ENCODE measurements at regions not wholly inside any gene's neighbourhood (a gene's known extent, or its start where the extent isn't known, plus 50 kb on each side); places are given as distances from the start of the nearest gene placed in this dataset.

- no peak for DNase-seq
These were observed 318.4 kb downstream of the SLC6A15 start for GRCh38 chr12:84594157-84594556.

DNA sequence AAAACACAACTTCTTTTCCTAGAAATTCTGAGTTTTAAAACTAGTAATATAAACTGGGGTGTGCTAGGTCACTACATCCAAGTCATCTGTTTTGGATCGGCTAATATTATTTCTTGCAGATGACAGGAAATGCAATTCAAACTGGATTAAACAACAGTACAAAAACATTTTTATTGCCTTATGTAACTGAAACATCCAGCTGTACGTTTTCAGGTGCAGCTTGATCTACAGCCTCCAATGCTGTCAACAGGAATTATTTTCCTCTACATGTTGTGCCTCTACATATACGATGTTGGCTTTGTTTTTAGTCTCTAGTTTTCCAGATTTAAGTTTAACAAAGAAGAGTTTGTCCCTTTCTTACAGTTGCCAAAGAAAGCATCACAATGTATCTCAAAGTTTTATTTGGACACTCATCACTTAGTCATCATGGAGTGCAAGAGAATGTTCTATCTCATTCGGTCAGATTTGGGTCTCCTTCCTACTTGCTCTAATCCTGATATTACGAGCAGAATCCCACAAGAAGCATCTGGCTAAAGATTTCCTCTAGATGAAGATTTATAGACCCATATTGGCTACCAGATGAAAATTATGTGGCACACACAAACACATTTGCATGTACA lies 326.7 kb downstream of the SLC6A15 start:
- DNase-seq = no peak

DNA sequence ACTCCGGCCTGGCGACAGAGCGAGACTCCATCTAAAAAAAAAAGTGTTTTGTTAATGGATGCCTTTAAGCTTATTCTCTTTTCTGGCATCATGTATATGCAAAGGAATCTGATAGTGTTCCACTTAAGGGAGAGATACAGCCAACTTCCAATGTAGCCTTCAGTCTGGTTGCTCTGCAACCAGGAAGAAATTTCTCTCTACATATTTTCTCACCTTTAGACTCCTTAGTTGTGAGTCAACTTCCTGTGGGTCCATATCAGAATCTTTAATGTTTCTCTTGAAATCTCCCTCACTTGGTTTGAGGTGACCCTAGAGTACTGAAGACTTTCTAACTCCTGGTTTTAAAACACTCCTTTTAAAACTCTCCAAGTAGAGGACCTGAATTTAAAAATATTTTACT lies 340.4 kb downstream of the SLC6A15 start:
- DNase-seq = no peak

GRCh38 chr12:84562331-84562730 lies 350.3 kb downstream of the SLC6A15 start:
- DNase-seq = no peak

GRCh38 chr12:84561351-84561750 lies 351.2 kb downstream of the SLC6A15 start:
- DNase-seq = no peak

DNA sequence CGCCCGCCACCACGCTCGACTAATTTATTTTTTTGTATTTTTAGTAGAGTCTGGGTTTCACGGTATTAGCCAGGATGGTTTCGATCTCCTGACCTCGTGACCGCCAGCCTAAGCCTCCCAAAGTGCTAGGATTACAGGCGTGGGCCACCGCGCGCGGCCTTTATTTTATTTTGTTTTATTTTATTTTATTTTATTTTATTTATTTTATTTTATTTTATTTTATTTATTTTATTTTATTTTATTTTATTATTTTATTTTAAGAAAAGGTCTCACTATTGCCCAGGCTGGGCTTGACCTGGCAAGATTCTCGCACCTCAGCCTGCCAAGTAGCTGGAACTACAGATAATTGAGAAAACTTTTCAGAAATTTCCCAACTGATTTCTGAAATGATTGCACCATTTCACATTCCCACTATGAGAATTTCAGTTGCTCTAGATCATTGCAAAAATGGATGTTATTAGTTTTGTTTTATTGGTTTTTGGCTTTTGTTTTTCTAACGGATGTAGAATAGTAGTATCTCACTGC lies 358.3 kb downstream of the SLC6A15 start:
- DNase-seq = no peak

GRCh38 chr12:84553331-84554117 lies 359.1 kb downstream of the SLC6A15 start:
- DNase-seq = no peak

DNA sequence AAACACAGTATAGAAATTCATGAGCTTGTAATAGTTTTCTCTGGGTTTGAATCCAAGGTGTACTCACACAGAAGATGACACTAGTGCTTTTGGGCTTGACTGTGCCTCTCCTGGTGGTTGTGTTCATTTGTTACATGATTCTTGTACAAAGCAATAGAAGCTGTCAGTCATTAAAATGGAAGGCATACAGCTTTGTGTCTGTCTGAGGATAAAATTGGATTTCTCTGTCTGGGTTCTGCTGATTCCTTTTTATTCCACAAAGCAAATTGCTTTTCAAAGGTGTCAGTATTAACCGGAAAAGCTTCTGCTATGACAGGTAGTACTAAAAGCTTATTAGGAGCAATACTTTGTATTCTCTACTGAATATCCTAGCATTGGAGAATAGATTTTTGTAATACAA lies 361.2 kb downstream of the SLC6A15 start:
- no peak for DNase-seq

GRCh38 chr12:84550518-84550917 lies 362.1 kb downstream of the SLC6A15 start:
- DNase-seq = no peak

- DNase-seq = no peak
These were observed 370.3 kb downstream of the SLC6A15 start for GRCh38 chr12:84542289-84542688.

DNA sequence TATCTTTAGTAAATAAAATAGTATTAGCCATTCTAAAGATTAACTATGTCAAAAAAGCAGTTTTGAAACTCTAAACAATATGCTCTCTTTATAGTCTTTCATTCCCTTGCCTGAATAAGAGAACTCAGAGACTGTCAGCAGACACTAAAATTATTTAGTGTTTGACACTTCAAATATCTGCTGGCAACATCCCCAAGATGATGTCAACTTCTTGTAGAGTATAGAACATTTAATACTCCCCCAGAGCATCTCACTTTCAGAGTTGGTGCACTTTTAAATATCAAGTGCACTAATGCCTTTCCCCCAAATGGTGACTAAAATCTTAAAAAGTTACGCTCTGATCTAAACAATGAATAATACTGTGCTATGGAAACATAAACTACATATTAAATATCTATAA lies 374.9 kb downstream of the SLC6A15 start:
- DNase-seq = no peak

- DNase-seq = no peak
These were observed 399.8 kb downstream of the SLC6A15 start for GRCh38 chr12:84512751-84513150.

- no peak for DNase-seq
These were observed 403.7 kb downstream of the SLC6A15 start for GRCh38 chr12:84508851-84509260.

- no peak for DNase-seq
These were observed 404.4 kb downstream of the SLC6A15 start for GRCh38 chr12:84507956-84508850.

DNA sequence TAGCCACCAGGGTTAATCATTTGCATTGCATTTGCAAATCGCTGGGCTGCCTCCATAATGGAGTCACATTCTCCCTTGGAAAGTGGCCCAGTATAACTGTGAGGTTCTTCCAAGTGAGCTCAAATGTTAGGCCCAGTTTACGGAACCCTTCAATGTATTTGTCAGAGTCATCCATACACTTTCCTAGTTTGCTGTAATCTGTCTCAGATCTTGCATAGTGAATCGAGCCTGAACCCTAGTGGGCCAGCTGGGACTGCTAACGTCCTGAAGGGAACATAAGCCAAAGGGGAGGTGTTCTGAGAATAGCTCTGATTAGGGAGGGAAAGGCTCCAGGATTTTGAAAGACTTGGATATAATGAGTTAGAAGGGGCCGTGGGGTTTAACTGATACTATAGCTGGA lies 406.3 kb downstream of the SLC6A15 start:
- no peak for DNase-seq

DNA sequence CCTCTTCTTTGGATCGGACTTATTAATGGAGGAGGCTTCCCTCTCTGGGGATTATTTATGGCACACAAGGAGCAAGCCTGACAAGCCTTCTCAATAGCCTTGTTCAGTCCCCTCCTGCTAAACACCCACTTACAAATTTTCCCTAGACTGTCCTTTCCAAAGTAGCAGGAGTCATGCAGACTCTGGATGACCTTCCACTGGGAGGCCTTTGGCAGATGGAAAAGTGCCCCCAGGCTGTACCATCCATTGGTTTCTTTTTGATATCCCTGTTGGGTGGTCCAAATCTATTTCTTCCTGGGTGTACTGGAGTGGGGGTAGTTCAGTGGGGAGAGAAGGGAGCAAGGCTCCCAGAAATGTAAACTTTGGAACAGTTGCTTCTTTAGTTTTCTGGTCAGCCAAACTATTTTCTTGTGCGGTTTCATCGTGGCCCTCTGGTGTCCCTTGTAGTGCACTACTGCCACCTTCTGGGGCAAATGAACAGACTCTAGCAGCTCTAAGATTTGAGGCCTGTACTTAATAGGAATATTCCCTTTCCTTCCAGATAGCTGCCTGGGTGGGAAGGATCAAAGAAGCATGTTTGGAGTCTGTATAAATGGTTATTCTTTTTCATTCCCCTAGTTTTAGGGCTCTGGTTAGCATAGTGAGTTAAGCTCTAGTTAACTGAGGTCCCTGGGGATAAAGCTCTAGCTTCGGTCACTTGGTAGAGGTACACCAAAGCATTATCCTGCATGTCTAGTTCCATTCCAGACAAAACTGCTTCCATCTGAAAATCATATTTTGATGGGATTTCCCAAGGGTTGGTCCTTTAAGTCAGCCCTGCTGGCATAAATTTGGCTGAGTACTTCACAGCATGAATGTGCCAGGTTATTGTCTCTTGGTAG lies 409.5 kb downstream of the SLC6A15 start:
- DNase-seq = no peak

DNA sequence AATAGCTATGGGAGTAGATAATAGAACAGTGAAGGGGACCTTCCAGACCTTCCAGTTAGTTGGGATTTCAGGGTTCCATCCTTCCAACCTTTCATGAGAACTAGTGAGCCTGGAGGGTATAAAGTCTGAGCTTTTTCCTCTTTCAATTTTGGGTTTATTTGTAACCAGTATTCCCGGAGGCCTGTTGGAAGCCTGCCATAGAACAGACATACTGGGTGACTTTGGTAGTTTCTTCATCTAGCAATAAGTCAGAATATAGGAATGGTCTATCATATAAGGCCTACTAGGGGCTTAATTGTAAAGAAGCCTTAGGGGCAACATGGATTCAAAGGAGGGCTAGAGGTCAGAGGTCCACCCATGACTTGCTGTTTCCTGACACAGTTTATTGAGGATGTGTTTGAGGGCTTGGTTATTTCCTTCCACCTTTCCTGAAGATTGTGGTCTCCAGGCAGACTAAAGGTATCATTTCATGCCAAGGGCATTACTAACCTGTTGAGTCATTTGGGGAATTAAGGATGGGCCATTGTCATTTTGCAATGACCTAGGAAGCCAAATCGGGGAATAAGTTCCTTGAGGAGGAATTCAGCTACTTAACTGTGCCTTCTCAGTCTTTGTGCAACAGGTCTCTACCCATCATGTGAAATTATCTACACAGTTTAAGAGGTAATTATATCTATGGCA lies 410.3 kb downstream of the SLC6A15 start:
- DNase-seq = no peak

GRCh38 chr12:84497819-84498218 lies 414.8 kb downstream of the SLC6A15 start:
- DNase-seq = no peak

DNA sequence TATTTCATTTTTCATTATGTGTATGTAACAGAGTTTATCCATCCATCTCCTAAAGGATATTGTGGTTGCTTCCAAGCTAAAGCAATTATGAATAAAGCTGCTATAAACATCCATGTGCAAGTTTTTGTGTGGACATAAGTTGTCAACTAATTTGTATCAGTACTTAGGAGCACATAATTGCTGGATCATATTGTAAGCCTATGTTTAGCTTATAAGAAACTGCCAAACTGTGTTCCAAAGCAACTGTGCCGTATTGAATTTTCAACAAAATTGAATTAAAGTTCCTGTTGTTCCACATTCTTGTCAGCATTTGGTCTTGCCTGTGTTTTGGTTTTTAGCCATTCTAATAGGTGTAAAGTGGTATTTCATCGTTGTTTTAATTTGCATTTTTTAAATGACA lies 416.9 kb downstream of the SLC6A15 start:
- DNase-seq = no peak

GRCh38 chr12:84492351-84492883 lies 420.2 kb downstream of the SLC6A15 start:
- DNase-seq = no peak

DNA sequence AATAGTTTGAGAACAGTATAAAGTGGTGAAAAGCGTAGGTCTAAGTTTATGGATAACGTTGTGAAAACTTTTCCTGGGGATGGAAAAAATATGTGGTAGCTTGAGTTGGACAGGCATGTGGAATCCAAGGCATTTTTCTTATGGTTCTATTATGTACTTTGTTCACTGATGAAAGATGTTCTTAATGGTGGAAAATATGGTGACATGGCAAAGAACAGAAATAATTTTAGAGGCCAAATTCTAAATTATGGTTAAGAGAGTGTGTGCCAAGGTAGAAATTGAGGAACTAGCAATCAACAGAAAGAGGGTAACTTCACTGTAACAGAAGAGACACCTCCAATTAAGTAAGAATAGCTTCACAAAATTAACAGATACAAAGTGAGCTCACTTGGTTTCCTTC lies 427.8 kb downstream of the SLC6A15 start:
- no peak for DNase-seq
